ENCODE measurements at regions not wholly inside any gene's neighbourhood (a gene's known extent, or its start where the extent isn't known, plus 50 kb on each side); places are given as distances from the start of the nearest gene placed in this dataset.

DNA sequence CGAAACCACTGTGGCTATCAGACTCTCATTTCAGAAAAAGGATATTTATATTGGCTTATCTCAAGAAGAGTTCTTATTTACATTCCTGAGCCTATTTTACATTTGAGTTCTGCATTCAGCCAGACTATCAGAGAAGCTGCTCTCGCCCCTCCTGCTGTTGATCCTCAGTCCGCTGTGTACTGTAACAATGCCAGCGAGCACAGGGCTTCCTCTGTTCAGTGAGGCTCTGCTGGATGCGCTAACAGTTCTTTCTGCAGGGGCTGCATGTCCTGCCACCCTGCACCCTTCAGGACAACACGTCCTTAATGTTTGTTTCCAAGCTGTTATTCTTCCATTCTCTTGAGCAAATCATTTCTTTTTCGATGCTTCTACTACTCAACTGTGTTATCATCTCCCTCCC, 463.7 kb upstream of the SGCG start:
- TF ChIP-seq, protein P1, sequence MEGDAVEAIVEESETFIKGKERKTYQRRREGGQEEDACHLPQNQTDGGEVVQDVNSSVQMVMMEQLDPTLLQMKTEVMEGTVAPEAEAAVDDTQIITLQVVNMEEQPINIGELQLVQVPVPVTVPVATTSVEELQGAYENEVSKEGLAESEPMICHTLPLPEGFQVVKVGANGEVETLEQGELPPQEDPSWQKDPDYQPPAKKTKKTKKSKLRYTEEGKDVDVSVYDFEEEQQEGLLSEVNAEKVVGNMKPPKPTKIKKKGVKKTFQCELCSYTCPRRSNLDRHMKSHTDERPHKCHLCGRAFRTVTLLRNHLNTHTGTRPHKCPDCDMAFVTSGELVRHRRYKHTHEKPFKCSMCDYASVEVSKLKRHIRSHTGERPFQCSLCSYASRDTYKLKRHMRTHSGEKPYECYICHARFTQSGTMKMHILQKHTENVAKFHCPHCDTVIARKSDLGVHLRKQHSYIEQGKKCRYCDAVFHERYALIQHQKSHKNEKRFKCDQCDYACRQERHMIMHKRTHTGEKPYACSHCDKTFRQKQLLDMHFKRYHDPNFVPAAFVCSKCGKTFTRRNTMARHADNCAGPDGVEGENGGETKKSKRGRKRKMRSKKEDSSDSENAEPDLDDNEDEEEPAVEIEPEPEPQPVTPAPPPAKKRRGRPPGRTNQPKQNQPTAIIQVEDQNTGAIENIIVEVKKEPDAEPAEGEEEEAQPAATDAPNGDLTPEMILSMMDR (IDR thresholded peaks at IDR 0.05; ENCODE audit: extremely low read depth, insufficient read depth, missing control alignments) = no peak
- in situ Hi-C loops (cut with MboI; ENCODE audit: low pct_unique_long_range_greater_than_20kb, low sequenced_read_pairs, unreplicated experiment) = no loop called here
- DNase-seq (ENCODE audit: low spot score) = no peak

DNA sequence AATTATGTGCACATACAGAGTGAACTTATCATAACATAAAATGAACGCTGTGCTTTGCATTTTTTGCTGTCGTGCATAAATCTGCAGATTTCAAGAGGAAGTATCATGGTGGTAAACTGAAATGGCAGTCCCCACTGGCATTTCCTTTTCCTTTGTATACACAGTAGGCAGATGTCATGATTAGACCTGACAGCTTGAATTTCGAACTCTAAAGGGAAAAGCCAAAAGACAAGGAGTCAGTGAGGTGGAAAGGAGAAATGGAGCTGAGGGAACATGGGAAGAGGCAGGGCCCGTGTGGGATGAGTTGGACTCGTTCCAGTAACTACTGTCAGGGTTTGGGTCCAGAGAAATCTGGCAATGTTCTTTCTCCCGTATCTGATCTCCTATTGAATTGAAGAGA, 454.1 kb upstream of the SGCG start:
- TF ChIP-seq, protein P1 (IDR thresholded peaks at IDR 0.05; ENCODE audit: extremely low read depth, insufficient read depth, missing control alignments) = no peak
- in situ Hi-C loops (cut with MboI; ENCODE audit: low pct_unique_long_range_greater_than_20kb, low sequenced_read_pairs, unreplicated experiment) = no loop called here
- no peak for DNase-seq (ENCODE audit: low spot score)

DNA sequence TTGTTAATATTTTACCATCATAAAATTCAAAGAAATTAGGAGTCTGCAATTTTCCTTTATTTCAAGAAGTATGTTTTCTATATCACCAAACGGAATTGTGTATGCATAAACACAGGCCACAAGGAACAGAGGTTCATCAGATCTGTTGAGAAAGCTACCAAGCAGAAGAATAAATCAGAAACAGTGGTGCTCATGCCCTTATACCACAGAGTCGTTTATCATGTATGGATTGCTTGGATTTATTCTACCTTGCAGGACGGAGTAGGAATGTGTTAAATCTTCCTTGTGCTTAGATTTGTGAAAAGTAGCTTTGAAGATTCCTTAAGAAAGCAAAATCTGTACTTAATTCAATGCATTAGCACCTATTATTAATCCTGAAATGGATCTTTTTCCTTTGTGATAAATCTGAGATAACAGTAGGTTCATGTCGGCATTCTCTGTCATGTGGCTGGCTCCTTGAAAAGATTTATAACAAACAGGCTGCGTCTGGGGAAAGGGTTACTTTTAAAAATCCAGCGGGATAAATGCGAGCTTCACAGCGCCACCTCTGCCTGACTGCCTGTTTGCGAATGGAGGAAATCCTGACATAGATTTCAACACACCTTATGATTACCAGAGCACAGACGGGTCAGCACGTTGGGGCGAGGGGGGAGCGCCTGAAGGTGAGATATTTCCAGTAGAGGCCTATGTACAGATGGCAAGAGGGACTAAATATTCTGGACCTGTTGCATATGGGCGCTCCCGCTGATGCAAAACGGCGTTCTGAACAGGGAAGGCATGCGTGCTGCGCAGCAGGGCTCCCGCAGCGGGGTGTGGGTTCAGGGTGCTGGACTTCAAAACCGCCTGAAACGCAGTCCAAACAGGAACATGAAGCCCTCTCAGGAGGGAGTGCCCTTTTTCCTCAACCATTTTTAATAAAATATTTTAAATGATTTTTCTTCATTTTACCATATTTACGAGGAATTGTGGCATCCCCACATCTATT, 445.5 kb upstream of the SGCG start:
- in situ Hi-C loops (cut with MboI; ENCODE audit: low pct_unique_long_range_greater_than_20kb, low sequenced_read_pairs, unreplicated experiment) = no loop called here
- no peak for DNase-seq (ENCODE audit: low spot score)
- TF ChIP-seq, protein P1 (IDR thresholded peaks at IDR 0.05; ENCODE audit: extremely low read depth, insufficient read depth, missing control alignments) = no peak

DNA sequence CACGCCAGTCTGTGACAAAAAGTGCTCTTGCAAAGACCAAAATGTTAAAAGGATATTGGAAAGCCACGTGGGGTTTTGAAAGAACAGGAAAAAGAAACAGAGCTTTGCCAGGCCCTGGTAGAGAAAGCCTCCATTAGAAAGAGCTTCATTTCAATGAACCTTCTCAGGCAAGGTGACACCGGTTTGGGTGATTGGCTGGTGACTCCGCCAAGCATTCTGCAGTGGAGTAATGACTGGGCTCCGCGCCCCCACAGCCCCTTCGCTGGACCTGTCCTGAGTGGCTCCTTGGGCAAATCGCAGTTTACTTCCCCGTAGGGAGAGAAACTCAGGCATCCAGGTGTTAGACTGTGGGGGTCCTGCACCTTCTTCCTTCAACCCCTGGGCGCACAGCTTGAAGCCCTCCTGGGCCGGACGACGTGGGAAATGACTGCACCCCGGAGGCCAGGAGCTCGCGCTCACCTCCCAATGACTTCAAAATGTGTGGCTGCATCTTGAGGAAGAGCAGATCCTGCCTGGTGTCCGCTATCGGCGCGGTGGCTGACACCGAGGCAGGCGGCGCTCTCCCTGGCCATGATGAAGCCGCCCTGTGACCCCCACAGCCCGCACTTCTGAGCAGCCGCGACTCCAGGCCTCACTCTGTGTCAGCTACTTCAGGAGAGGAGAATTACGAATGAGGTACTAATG, 444.6 kb upstream of the SGCG start:
- TF ChIP-seq, protein P1 (IDR thresholded peaks at IDR 0.05; ENCODE audit: extremely low read depth, insufficient read depth, missing control alignments) = no peak
- in situ Hi-C loops (cut with MboI; ENCODE audit: low pct_unique_long_range_greater_than_20kb, low sequenced_read_pairs, unreplicated experiment) = no loop called here
- no peak for DNase-seq (ENCODE audit: low spot score)

GRCh38 chr13:22736768-22737092, 444.0 kb upstream of the SGCG start:
- in situ Hi-C loops (cut with MboI; ENCODE audit: low pct_unique_long_range_greater_than_20kb, low sequenced_read_pairs, unreplicated experiment) = no loop called here
- DNase-seq (ENCODE audit: low spot score) = no peak
- TF ChIP-seq, protein P1 (IDR thresholded peaks at IDR 0.05; ENCODE audit: extremely low read depth, insufficient read depth, missing control alignments) = no peak

DNA sequence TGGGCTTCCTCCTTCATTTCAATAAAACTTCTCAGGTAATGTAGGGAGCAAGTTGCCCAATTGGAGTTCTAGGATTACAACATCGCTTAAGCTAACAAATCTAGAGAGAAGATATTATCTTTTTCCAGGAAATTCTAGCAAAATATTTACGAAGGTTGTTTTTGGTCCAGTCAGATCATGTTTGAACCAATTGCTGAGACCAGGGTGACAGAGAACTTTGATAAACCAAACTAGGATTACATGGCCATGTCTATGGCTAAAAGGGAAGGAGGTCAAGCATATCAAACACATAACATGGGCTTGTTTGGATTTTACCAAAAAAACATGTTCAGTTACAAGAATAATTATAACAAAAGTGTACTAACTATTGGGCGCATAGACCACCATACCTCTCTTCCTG, 442.4 kb upstream of the SGCG start:
- in situ Hi-C loops (cut with MboI; ENCODE audit: low pct_unique_long_range_greater_than_20kb, low sequenced_read_pairs, unreplicated experiment) = no loop called here
- TF ChIP-seq, protein P1 (IDR thresholded peaks at IDR 0.05; ENCODE audit: extremely low read depth, insufficient read depth, missing control alignments) = no peak
- no peak for DNase-seq (ENCODE audit: low spot score)

All from GM13977 (cell line).